ENCODE measurements at regions not wholly inside any gene's neighbourhood (a gene's known extent, or its start where the extent isn't known, plus 50 kb on each side); places are given as distances from the start of the nearest gene placed in this dataset.

DNA sequence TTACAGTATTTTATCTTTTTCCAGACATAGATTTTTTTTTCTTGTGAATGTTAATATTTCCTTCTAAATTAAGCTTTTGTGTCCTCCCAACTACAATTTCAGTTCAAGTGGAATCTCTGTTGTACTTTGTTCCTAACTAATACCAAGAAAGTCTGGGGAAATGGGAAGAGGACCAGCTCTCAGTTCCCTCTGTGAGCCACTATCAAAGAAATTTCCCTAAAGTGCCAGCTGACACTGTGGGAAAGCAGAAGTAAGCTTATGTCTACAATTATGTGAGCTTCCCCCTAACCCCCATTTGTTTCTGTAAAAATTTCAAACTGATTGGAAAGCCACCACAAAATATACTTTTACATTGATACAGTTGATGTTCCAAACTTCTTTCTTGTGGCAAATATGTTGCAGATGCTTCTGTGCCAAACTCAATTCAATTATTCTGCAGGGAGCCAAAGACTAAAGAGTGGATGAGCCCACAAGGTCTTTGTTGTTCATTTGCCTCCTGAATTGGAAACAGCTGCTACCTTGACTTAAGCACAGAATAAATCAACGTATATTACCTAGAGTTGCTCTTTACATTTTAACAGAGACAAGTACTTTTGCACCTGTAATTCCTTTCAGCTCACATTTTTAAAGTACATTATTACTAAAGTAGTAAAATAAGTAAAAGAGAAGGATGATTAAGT, 306.6 kb downstream of the PTH2R start:
- TF ChIP-seq, protein P1, sequence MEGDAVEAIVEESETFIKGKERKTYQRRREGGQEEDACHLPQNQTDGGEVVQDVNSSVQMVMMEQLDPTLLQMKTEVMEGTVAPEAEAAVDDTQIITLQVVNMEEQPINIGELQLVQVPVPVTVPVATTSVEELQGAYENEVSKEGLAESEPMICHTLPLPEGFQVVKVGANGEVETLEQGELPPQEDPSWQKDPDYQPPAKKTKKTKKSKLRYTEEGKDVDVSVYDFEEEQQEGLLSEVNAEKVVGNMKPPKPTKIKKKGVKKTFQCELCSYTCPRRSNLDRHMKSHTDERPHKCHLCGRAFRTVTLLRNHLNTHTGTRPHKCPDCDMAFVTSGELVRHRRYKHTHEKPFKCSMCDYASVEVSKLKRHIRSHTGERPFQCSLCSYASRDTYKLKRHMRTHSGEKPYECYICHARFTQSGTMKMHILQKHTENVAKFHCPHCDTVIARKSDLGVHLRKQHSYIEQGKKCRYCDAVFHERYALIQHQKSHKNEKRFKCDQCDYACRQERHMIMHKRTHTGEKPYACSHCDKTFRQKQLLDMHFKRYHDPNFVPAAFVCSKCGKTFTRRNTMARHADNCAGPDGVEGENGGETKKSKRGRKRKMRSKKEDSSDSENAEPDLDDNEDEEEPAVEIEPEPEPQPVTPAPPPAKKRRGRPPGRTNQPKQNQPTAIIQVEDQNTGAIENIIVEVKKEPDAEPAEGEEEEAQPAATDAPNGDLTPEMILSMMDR (conservative IDR thresholded peaks at IDR 0.05) = no peak
- Histone ChIP-seq H2BK120ac (ENCODE audit: low read depth, low read length, poor library complexity, severe bottlenecking) (no peak overlapping the region), H4K91ac (ENCODE audit: insufficient read length, low read depth, low read length) (no peak overlapping the region), H3K27me3 (ENCODE audit: insufficient read depth, low read length) (no peaks in the 10 kb centered on the region), H2AK5ac (ENCODE audit: insufficient read length, low read length) (no peak overlapping the region), H3K9me3 (ENCODE audit: control insufficient read depth, low read depth, low read length) (no peaks in the 10 kb centered on the region), H3K18ac (ENCODE audit: insufficient read length, low read depth, low read length) (no peak overlapping the region), H2BK5ac (ENCODE audit: insufficient read length, low read length) (no peak overlapping the region), H3K56ac (ENCODE audit: insufficient read length, low read depth, low read length) (no peak overlapping the region), H3K14ac (ENCODE audit: insufficient read depth, low read length) (no peak overlapping the region), H2BK20ac (ENCODE audit: low read depth, low read length, poor library complexity, severe bottlenecking) (no peak overlapping the region), H3K23ac (ENCODE audit: insufficient read length, low read depth, low read length) (no peak overlapping the region), H2BK12ac (ENCODE audit: insufficient read length, low read depth, low read length) (no peak overlapping the region), H3K4ac (ENCODE audit: low read depth, low read length) (no peak overlapping the region), H3K4me1 (ENCODE audit: insufficient read depth, low read length) (no peaks in the 10 kb centered on the region), H3K27ac (ENCODE audit: insufficient read length, low read depth, low read length) (no peak overlapping the region), H3K79me2 (ENCODE audit: insufficient read depth, low read length) (no peaks in the 10 kb centered on the region), H4K8ac (replicated peaks; ENCODE audit: insufficient read length, low read depth, low read length) (no peak overlapping the region), H3K79me1 (ENCODE audit: insufficient read depth, low read depth, low read length, poor library complexity, severe bottlenecking) (no peaks in the 10 kb centered on the region), H4K5ac (ENCODE audit: insufficient read length, low read depth, low read length) (no peak overlapping the region), H3T11ph (ENCODE audit: low read length) (no peak overlapping the region), H4K20me1 (ENCODE audit: control insufficient read depth, insufficient read depth, insufficient read length) (no peaks in the 10 kb centered on the region), H3K4me2 (ENCODE audit: insufficient read depth, insufficient read length, low read length) (no peak overlapping the region), H2AFZ (ENCODE audit: low read length) (no peak overlapping the region), H2BK15ac (ENCODE audit: low read depth, low read length) (no peak overlapping the region), H3K9ac (ENCODE audit: extremely low read depth, insufficient read length, low read length) (no peak overlapping the region), H3K23me2 (ENCODE audit: insufficient read length, low read depth, low read length, poor library complexity, severe bottlenecking) (no peaks in the 10 kb centered on the region)
- Mint-ChIP-seq H3K27ac (0 out of 7 replicates have a peak overlapping the region, but pooled peaks of 1 of the 3 experiments have one; percentile 17), H3K36me3 (ENCODE audit: insufficient read depth in 1 of 3, low read depth in 3 of 3) (no peaks in the 10 kb centered on the region), H3K4me1 (peaks cover 10 to 12% of the 10 kb centered on the region in 2 experiments), H3K27me3 (ENCODE audit: low read depth) (no peaks in the 10 kb centered on the region), H3K4me3 (no peak overlapping the region), H3K9me3 (no peaks in the 10 kb centered on the region; a peak in 1 of 5 replicates)
- no CpG with 5 or more reads among the region's 1 CpG for WGBS (ENCODE audit: extremely low coverage, insufficient read length, low lambda C conversion rate)
- DNase-seq = no peak

Measured in H9 (cell line).